SK-N-SH treated with all-trans-retinoic acid at 6 μM for 48 hours (cell line): ENCODE measurements at regions not wholly inside any gene's neighbourhood (a gene's known extent, or its start where the extent isn't known, plus 50 kb on each side); places are given as distances from the start of the nearest gene placed in this dataset.

Experiments
- ARNTL ChIP-seq: fragments of 450-650 bp; formaldehyde crosslinking; IDR thresholded peaks from 2 replicates; pipeline ENCODE4 v1.5.0; 2020; ENCODE audit warnings: low read depth, mild to moderate bottlenecking, moderate library complexity, borderline replicate concordance
- BACH2 ChIP-seq: fragments of 250-450 bp; sonication (Bioruptor Pico); IDR thresholded peaks from 2 replicates; pipeline ENCODE4 v1.9.0; 2021; ENCODE audit warnings: mild to moderate bottlenecking, borderline replicate concordance
- ESRRG ChIP-seq: fragments of 250-450 bp; sonication (Bioruptor Pico); IDR thresholded peaks from 2 replicates; pipeline ENCODE4 v1.6.1; 2021; ENCODE audit warnings: mild to moderate bottlenecking
- GLIS3 ChIP-seq: fragments of 250-450 bp; sonication (Bioruptor Pico); IDR thresholded peaks from 2 replicates; pipeline ENCODE4 v1.5.0; 2020; ENCODE audit warnings: mild to moderate bottlenecking, moderate library complexity
- PATZ1 ChIP-seq: fragments of 250-450 bp; sonication (Bioruptor Pico); IDR thresholded peaks from 2 replicates; pipeline ENCODE4 v1.8.0; 2020; ENCODE audit warnings: mild to moderate bottlenecking, moderate library complexity, borderline replicate concordance
- RARB ChIP-seq: fragments of 250-450 bp; sonication (Bioruptor Pico); IDR thresholded peaks from 2 replicates; pipeline ENCODE4 v1.8.0; 2021; ENCODE audit warnings: mild to moderate bottlenecking, moderate library complexity
- TCF4 ChIP-seq: fragments of 250-450 bp; sonication (Bioruptor Pico); IDR thresholded peaks from 2 replicates; pipeline ENCODE4 v1.8.0; 2021; ENCODE audit warnings: mild to moderate bottlenecking, moderate library complexity, borderline replicate concordance
- TSHZ2 ChIP-seq: fragments of 250-450 bp; sonication (Bioruptor Pico); IDR thresholded peaks from 2 replicates; pipeline ENCODE4 v1.5.0; 2020; ENCODE audit warnings: mild to moderate bottlenecking, moderate library complexity
- ZC3H10 ChIP-seq: fragments of 250-450 bp; sonication (Bioruptor Pico); IDR thresholded peaks from 2 replicates; pipeline ENCODE4 v1.5.1; 2021; ENCODE audit warnings: mild to moderate bottlenecking, moderate library complexity
- ZFP3 ChIP-seq: fragments of 250-450 bp; sonication (Bioruptor Pico); IDR thresholded peaks from 2 replicates; pipeline ENCODE4 v1.5.0; 2020; ENCODE audit warnings: mild to moderate bottlenecking, moderate library complexity
- ZFP30 ChIP-seq: fragments of 450-650 bp; formaldehyde crosslinking; IDR thresholded peaks from 2 replicates; pipeline ENCODE4 v1.5.0; 2022; ENCODE audit warnings: mild to moderate bottlenecking, moderate library complexity
- ZNF70 ChIP-seq: fragments of 450-650 bp; formaldehyde crosslinking; IDR thresholded peaks from 2 replicates; pipeline ENCODE4 v1.5.0; 2020; ENCODE audit warnings: mild to moderate bottlenecking, moderate library complexity

- no peak for TF ChIP-seq ARNTL (CRISPR knock-in tag)
- no peak for TF ChIP-seq ESRRG (CRISPR knock-in tag)
- TF ChIP-seq PATZ1 = no peak
- no peak for TF ChIP-seq GLIS3
- TF ChIP-seq TCF4 = no peak
- TF ChIP-seq ZFP30 = no peak
- no peak for TF ChIP-seq TSHZ2 (CRISPR knock-in tag)
- TF ChIP-seq RARB (CRISPR knock-in tag) = no peak
- TF ChIP-seq ZFP3 (CRISPR knock-in tag) = no peak
- TF ChIP-seq ZC3H10 (CRISPR knock-in tag) = no peak
- no peak for TF ChIP-seq BACH2 (CRISPR knock-in tag)
- no peak for TF ChIP-seq ZNF70 (CRISPR knock-in tag)
Observed at GRCh38 chr4:115790812-115791211, 677.4 kb upstream of the NDST4 start.
